DND-41 (cell line): ENCODE measurements at regions not wholly inside any gene's neighbourhood (a gene's known extent, or its start where the extent isn't known, plus 50 kb on each side); places are given as distances from the start of the nearest gene placed in this dataset.

Experiments
- ATAC-seq: fragments of 200-7000 bp; cut with Tn5 transposase; 3 replicates; pipeline ENCODE4 v1.9.1; 2021; ENCODE audit warnings: low read depth; ENCODE audit not compliant: insufficient read depth
- DNase-seq: peaks from one replicate; pipeline ENCODE4 v3.0.0-alpha.2; 2020
- H2AFZ ChIP-seq: 2 replicates; pipeline ENCODE4 v1.6.0; 2012; ENCODE audit warnings: low read depth, low read length
- H3K27ac ChIP-seq: 2 replicates; pipeline ENCODE4 v1.5.1; 2012; ENCODE audit warnings: low read length, inconsistent platforms
- H3K27me3 ChIP-seq: fragments of 200-600 bp; sonication (generic); 2 replicates; pipeline ENCODE4 v1.6.0; 2012; ENCODE audit warnings: low read length, mild to moderate bottlenecking, inconsistent platforms; ENCODE audit not compliant: insufficient read depth, poor library complexity
- H3K36me3 ChIP-seq: 2 replicates; pipeline ENCODE4 v1.5.1; 2012; ENCODE audit warnings: low read length, inconsistent platforms; ENCODE audit not compliant: insufficient read depth
- H3K4me1 ChIP-seq: 2 replicates; pipeline ENCODE4 v1.5.1; 2012; ENCODE audit warnings: mild to moderate bottlenecking, low read length; ENCODE audit not compliant: insufficient read depth
- H3K4me2 ChIP-seq: 2 replicates; pipeline ENCODE4 v1.6.0; 2012; ENCODE audit warnings: mild to moderate bottlenecking, moderate library complexity, low read length, inconsistent platforms; ENCODE audit not compliant: insufficient read depth
- H3K4me3 ChIP-seq, 2 experiments: fragments of 200-600 bp in 1 of 2; shearing (Covaris generic) in 1 of 2; 2 replicates each; pipeline ENCODE4 v1.5.1; 2012 to 2016; ENCODE audit warnings: inconsistent platforms in 2 of 2, low read length in 2 of 2, mild to moderate bottlenecking in 2 of 2, low read depth in 1 of 2, moderate library complexity in 1 of 2
- H3K79me2 ChIP-seq: 2 replicates; pipeline ENCODE4 v1.6.0; 2012; ENCODE audit warnings: low read length, inconsistent platforms; ENCODE audit not compliant: insufficient read depth
- H3K9ac ChIP-seq: 2 replicates; pipeline ENCODE4 v1.6.0; 2012; ENCODE audit warnings: low read depth, mild to moderate bottlenecking, inconsistent platforms, low read length, moderate library complexity
- H3K9me3 ChIP-seq: 2 replicates; pipeline ENCODE4 v1.5.1; 2012; ENCODE audit warnings: low read length, moderate library complexity, mild to moderate bottlenecking, inconsistent platforms; ENCODE audit not compliant: insufficient read depth, severe bottlenecking
- H4K20me1 ChIP-seq: 2 replicates; pipeline ENCODE4 v1.6.0; 2012; ENCODE audit warnings: low read length; ENCODE audit not compliant: insufficient read depth
- CTCF ChIP-seq: IDR thresholded peaks from 2 replicates; pipeline ENCODE4 v1.5.1; 2012; ENCODE audit warnings: borderline replicate concordance, low read length, moderate library complexity, mild to moderate bottlenecking; ENCODE audit not compliant: poor library complexity, severe bottlenecking; ENCODE audit errors: extremely low read depth
- EZH2 ChIP-seq: IDR thresholded peaks from 3 replicates; pipeline ENCODE4 v1.6.1; 2012; ENCODE audit warnings: borderline replicate concordance, low read depth, mild to moderate bottlenecking, moderate library complexity, low read length, inconsistent platforms; ENCODE audit not compliant: severe bottlenecking

DNA sequence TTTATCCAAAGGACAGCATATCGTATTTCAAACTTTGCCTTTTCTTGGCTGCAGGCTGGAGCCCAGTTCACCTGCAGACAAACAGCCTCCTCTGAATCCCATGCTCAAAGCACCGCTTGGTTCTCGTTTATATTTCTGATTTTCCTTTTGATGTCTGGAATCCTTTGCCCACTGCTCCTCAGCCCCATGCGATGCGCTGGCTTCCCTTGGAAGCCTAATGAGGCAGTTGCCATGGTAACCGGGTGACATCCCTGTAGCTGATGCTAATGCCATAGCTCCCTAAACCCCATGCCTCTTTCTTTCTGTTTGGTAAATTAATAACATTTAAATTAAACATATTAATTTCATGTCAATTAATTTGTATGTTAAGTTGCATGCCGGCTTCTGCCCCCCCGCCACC is 327.1 kb downstream of the PRDM2 start:
- H3K9me3 ChIP-seq: no peaks in the 10 kb centered on the region
- no peak overlapping the region for H3K9ac ChIP-seq
- H2AFZ ChIP-seq: no peak overlapping the region
- H4K20me1 ChIP-seq: no peaks in the 10 kb centered on the region
- no peak overlapping the region for H3K27ac ChIP-seq
- H3K4me2 ChIP-seq: no peak overlapping the region
- peaks cover 5% of the 10 kb centered on the region for H3K27me3 ChIP-seq
- DNase-seq (no peak), ATAC-seq (no peak)
- H3K4me1 ChIP-seq: no peaks in the 10 kb centered on the region
- H3K4me3 ChIP-seq: no peak overlapping the region
- H3K36me3 ChIP-seq: no peaks in the 10 kb centered on the region
- no peaks in the 10 kb centered on the region for H3K79me2 ChIP-seq
- no peak for TF ChIP-seq EZH2
- TF ChIP-seq CTCF: no peak

- Histone ChIP-seq H3K4me3 (no peak overlapping the region), H3K9me3 (no peaks in the 10 kb centered on the region), H3K9ac (no peak overlapping the region), H3K36me3 (no peaks in the 10 kb centered on the region), H3K79me2 (no peaks in the 10 kb centered on the region), H4K20me1 (no peaks in the 10 kb centered on the region), H3K4me2 (no peak overlapping the region), H2AFZ (no peak overlapping the region), H3K27me3 (peaks cover 13% of the 10 kb centered on the region), H3K4me1 (no peaks in the 10 kb centered on the region), H3K27ac (no peak overlapping the region)
- ATAC-seq: no peak
- TF ChIP-seq CTCF (no peak), EZH2 (no peak)
- no peak for DNase-seq
Measured at GRCh38 chr1:14031461-14031860, 331.5 kb downstream of the PRDM2 start.

GRCh38 chr1:14034506-14034905 is 334.5 kb downstream of the PRDM2 start:
- peaks cover 10% of the 10 kb centered on the region for H3K27me3 ChIP-seq
- DNase-seq (no peak), ATAC-seq (no peak)
- H3K36me3 ChIP-seq: no peaks in the 10 kb centered on the region
- H3K79me2 ChIP-seq: no peaks in the 10 kb centered on the region
- H4K20me1 ChIP-seq: no peaks in the 10 kb centered on the region
- no peak overlapping the region for H3K4me2 ChIP-seq
- no peak overlapping the region for H3K4me3 ChIP-seq
- no peaks in the 10 kb centered on the region for H3K9me3 ChIP-seq
- TF ChIP-seq EZH2 (no peak), CTCF (no peak)
- no peaks in the 10 kb centered on the region for H3K4me1 ChIP-seq
- no peak overlapping the region for H2AFZ ChIP-seq
- H3K27ac ChIP-seq: no peak overlapping the region
- no peak overlapping the region for H3K9ac ChIP-seq
